RCC 7860 (cell line): ENCODE measurements at regions not wholly inside any gene's neighbourhood (a gene's known extent, or its start where the extent isn't known, plus 50 kb on each side); places are given as distances from the start of the nearest gene placed in this dataset.
A peak's percentile ranks its signal among the peaks of the same experiment; 100 is the strongest.

Experiments
- DNase-seq: peaks from one replicate; pipeline ENCODE4 v3.0.0-alpha.2; 2015; ENCODE audit warnings: low spot score
- FAIRE-seq: peaks from 2 replicates; lab custom pipeline; 2012; peaks lifted over from hg19 to GRCh38; lab: Jason Lieb, UNC

- FAIRE-seq = no peak
- DNase-seq = no peak
Measured at GRCh38 chr17:33473061-33473460, 180.0 kb upstream of the ASIC2 start.

- DNase-seq = no peak
- FAIRE-seq = no peak
Measured at GRCh38 chr17:33474789-33475188, 181.7 kb upstream of the ASIC2 start.

- FAIRE-seq = no peak
- DNase-seq = no peak
Measured at GRCh38 chr17:33475594-33475993, 182.5 kb upstream of the ASIC2 start.

GRCh38 chr17:33481652-33482051 is 188.6 kb upstream of the ASIC2 start:
- no peak for DNase-seq
- FAIRE-seq = no peak

GRCh38 chr17:33482636-33483035 is 189.5 kb upstream of the ASIC2 start:
- no peak for DNase-seq
- no peak for FAIRE-seq

GRCh38 chr17:33484559-33484958 is 191.5 kb upstream of the ASIC2 start:
- FAIRE-seq (no peak), DNase-seq (no peak)

- DNase-seq (no peak), FAIRE-seq (no peak)
Measured at GRCh38 chr17:33486135-33486885, 193.2 kb upstream of the ASIC2 start.

GRCh38 chr17:33487187-33487879 is 194.2 kb upstream of the ASIC2 start:
- DNase-seq (no peak), FAIRE-seq (no peak)

- FAIRE-seq = no peak
- no peak for DNase-seq
Measured at GRCh38 chr17:33491871-33492481, 198.9 kb upstream of the ASIC2 start.

- DNase-seq (no peak), FAIRE-seq (no peak)
Measured at GRCh38 chr17:33492731-33493265, 199.7 kb upstream of the ASIC2 start.

GRCh38 chr17:33493566-33493965 is 200.5 kb upstream of the ASIC2 start:
- DNase-seq (no peak), FAIRE-seq (no peak)

GRCh38 chr17:33494151-33494550 is 201.1 kb upstream of the ASIC2 start:
- no peak for FAIRE-seq
- peak; percentile 53 for DNase-seq

- FAIRE-seq (no peak), DNase-seq (no peak)
Measured at GRCh38 chr17:33497623-33498022, 204.5 kb upstream of the ASIC2 start.

- no peak for FAIRE-seq
Measured at GRCh38 chr17:33498069-33498468, 205.0 kb upstream of the ASIC2 start.

GRCh38 chr17:33499040-33499439 is 205.9 kb upstream of the ASIC2 start:
- no peak for DNase-seq
- FAIRE-seq = no peak

More at GRCh38 chr17:33498069-33498468, 205.0 kb upstream of the ASIC2 start:
- DNase-seq = no peak

GRCh38 chr17:33500151-33500550 is 207.1 kb upstream of the ASIC2 start:
- no peak for FAIRE-seq
- DNase-seq = no peak

GRCh38 chr17:33501185-33501584 is 208.1 kb upstream of the ASIC2 start:
- FAIRE-seq = no peak
- DNase-seq = no peak

GRCh38 chr17:33504571-33504970 is 211.5 kb upstream of the ASIC2 start:
- FAIRE-seq = no peak

GRCh38 chr17:33506889-33507650 is 214.0 kb upstream of the ASIC2 start:
- DNase-seq = no peak
- no peak for FAIRE-seq

More at GRCh38 chr17:33504571-33504970, 211.5 kb upstream of the ASIC2 start:
- no peak for DNase-seq

- FAIRE-seq (no peak), DNase-seq (no peak)
Measured at GRCh38 chr17:33508215-33508614, 215.1 kb upstream of the ASIC2 start.

- DNase-seq = no peak
- FAIRE-seq = no peak
Measured at GRCh38 chr17:33509331-33509730, 216.2 kb upstream of the ASIC2 start.
